Neural cell (in vitro differentiated cells): ENCODE measurements at regions not wholly inside any gene's neighbourhood (a gene's known extent, or its start where the extent isn't known, plus 50 kb on each side); places are given as distances from the start of the nearest gene placed in this dataset.

ENCODE experiments used
- H2AFZ ChIP-seq: fragments of 200-600, 300-800 bp; sonication (generic), shearing (Covaris generic); 2 replicates; pipeline ENCODE4 v1.6.0; 2014; ENCODE audit warnings: low read depth, mild to moderate bottlenecking, antibody characterized with exemption, low read length, moderate library complexity
- H3F3A ChIP-seq: fragments of 200-600 bp; shearing (Covaris generic); 2 replicates; pipeline ENCODE4 v1.6.1; 2016; ENCODE audit warnings: mild to moderate bottlenecking, moderate library complexity, mixed read lengths, antibody characterized with exemption, low read length; ENCODE audit not compliant: insufficient read depth, poor library complexity, severe bottlenecking
- H3K27ac ChIP-seq: fragments of 200-600, 300-800 bp; sonication (generic), shearing (Covaris generic); 2 replicates; pipeline ENCODE4 v1.5.1; 2014; ENCODE audit warnings: mild to moderate bottlenecking, low read length, moderate library complexity
- H3K27me3 ChIP-seq: fragments of 300-800, 200-600 bp; sonication (generic), shearing (Covaris generic); 2 replicates; pipeline ENCODE4 v1.6.0; 2014; ENCODE audit warnings: mild to moderate bottlenecking, low read depth, low read length, moderate library complexity; ENCODE audit not compliant: insufficient read depth
- H3K36me3 ChIP-seq: fragments of 300-800, 200-600 bp; sonication (generic), shearing (Covaris generic); 2 replicates; pipeline ENCODE4 v1.5.1; 2014; ENCODE audit warnings: mild to moderate bottlenecking, antibody characterized with exemption, low read length, moderate library complexity; ENCODE audit not compliant: insufficient read depth
- H3K4me2 ChIP-seq: fragments of 300-800, 200-600 bp; sonication (generic), shearing (Covaris generic); 2 replicates; pipeline ENCODE4 v1.6.0; 2014; ENCODE audit warnings: mild to moderate bottlenecking, low read length
- H3K4me3 ChIP-seq: fragments of 300-800, 200-600 bp; sonication (generic), shearing (Covaris generic); 2 replicates; pipeline ENCODE4 v1.5.1; 2014; ENCODE audit warnings: mild to moderate bottlenecking, low read length, moderate library complexity
- H3K79me2 ChIP-seq: fragments of 200-600 bp; shearing (Covaris generic); replicated peaks from 2 replicates; pipeline ENCODE4 v1.6.0; 2014; ENCODE audit warnings: mild to moderate bottlenecking, low read length, moderate library complexity; ENCODE audit not compliant: insufficient read depth
- H3K9ac ChIP-seq: fragments of 300-800, 200-600 bp; sonication (generic), shearing (Covaris generic); 2 replicates; pipeline ENCODE4 v1.6.1; 2016; ENCODE audit warnings: mild to moderate bottlenecking, low read length, mixed read lengths
- H3K9me2 ChIP-seq: fragments of 200-600 bp; shearing (Covaris generic); 2 replicates; pipeline ENCODE4 v1.6.1; 2016; ENCODE audit warnings: mild to moderate bottlenecking, low read length, mixed read lengths; ENCODE audit not compliant: insufficient read depth
- H3K9me3 ChIP-seq: fragments of 200-600, 300-800 bp; sonication (generic), shearing (Covaris generic); 2 replicates; pipeline ENCODE4 v1.6.1; 2016; ENCODE audit warnings: mild to moderate bottlenecking, mixed run types, low read length, moderate library complexity, mixed read lengths
- H4K20me1 ChIP-seq: fragments of 200-600 bp; shearing (Covaris generic); 2 replicates; pipeline ENCODE4 v1.6.1; 2016; ENCODE audit warnings: mild to moderate bottlenecking, mixed run types; ENCODE audit not compliant: insufficient read depth
- CTCF ChIP-seq: fragments of 450-650 bp; IDR thresholded peaks from 2 replicates; pipeline ENCODE4 v1.5.1; 2014; ENCODE audit warnings: antibody characterized with exemption, mild to moderate bottlenecking, moderate library complexity; ENCODE audit not compliant: poor library complexity, severe bottlenecking
- EP300 ChIP-seq: fragments of 450-650 bp; conservative IDR thresholded peaks from 2 replicates; pipeline ENCODE4 v1.6.1; 2014; ENCODE audit warnings: antibody characterized with exemption, mild to moderate bottlenecking, moderate library complexity; ENCODE audit not compliant: poor library complexity, severe bottlenecking
- EZH2 ChIP-seq: fragments of 200-600, 300-800 bp; shearing (Covaris generic), sonication (generic); IDR thresholded peaks from 2 replicates; pipeline ENCODE4 v1.6.1; 2014; ENCODE audit warnings: antibody characterized with exemption, low read length, borderline replicate concordance, mild to moderate bottlenecking; ENCODE audit not compliant: insufficient read depth, poor library complexity, severe bottlenecking
- POLR2AphosphoS5 ChIP-seq: IDR thresholded peaks from 2 replicates; pipeline ENCODE4 v1.6.1; 2012
- RAD21 ChIP-seq: fragments of 450-650 bp; conservative IDR thresholded peaks from 2 replicates; pipeline ENCODE4 v1.6.1; 2014; ENCODE audit warnings: antibody characterized with exemption, mild to moderate bottlenecking, moderate library complexity
- REST ChIP-seq: IDR thresholded peaks from 2 replicates; pipeline ENCODE4 v1.6.1; 2012; ENCODE audit warnings: borderline replicate concordance
- SMC3 ChIP-seq: fragments of 450-650 bp; conservative IDR thresholded peaks from 2 replicates; pipeline ENCODE4 v1.6.1; 2014; ENCODE audit warnings: antibody characterized with exemption, mild to moderate bottlenecking, moderate library complexity; ENCODE audit not compliant: poor library complexity
- TAF1 ChIP-seq: IDR thresholded peaks from 2 replicates; pipeline ENCODE4 v1.6.1; 2012; ENCODE audit warnings: low read depth

DNA sequence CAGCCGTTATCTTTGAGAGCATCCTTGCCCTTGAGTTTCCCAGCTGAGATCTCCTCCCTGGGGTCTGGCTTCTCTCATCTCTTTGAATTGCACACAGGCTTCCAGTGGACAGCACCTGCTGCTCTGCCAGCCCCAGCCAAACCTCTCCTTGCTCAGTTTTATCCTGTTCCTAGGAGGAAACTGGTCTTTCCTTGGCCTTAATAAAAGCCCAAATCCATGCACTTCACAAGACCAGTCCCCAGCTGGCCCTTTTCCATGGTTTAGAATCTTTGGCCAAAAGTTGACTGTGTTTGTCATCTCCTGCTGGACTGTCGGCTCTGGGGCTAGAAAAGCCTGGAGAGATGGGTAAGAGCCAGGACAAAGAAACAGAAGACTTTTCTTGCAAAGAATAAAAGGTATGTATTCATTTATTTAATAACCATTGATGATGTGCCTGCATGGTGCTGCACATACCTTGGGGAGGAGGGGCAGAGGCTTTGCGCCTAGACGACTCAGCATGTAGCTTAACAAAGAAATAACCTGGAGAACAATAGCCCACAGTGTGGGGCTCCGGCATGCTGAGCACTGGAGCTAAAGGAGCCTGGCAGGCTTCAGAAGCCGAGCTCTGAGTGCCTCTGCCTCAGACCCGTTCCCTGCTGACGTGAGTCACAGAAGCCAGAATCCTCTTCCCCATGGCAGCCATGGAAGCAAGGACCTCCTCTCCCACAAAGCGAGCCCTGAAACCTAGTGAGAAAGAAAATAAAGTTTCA is 319.3 kb upstream of the B3GAT1 start:
- H3K27me3 ChIP-seq, result no peaks in the 10 kb centered on the region
- no peaks in the 10 kb centered on the region for H3F3A ChIP-seq
- no peak for TF ChIP-seq TAF1
- no peak for TF ChIP-seq POLR2AphosphoS5
- TF ChIP-seq EZH2, result no peak
- TF ChIP-seq RAD21, result no peak
- TF ChIP-seq SMC3, result no peak
- H4K20me1 ChIP-seq, result no peaks in the 10 kb centered on the region
- H3K9me2 ChIP-seq, result no peaks in the 10 kb centered on the region
- no peaks in the 10 kb centered on the region for H3K36me3 ChIP-seq
- H3K27ac ChIP-seq, result peak overlapping the region; percentile 25
- H3K9me3 ChIP-seq, result no peaks in the 10 kb centered on the region
- H2AFZ ChIP-seq, result no peak overlapping the region
- no peak overlapping the region for H3K4me3 ChIP-seq
- H3K79me2 ChIP-seq, result no peaks in the 10 kb centered on the region
- H3K4me2 ChIP-seq, result no peak overlapping the region
- no peak overlapping the region for H3K9ac ChIP-seq

- Histone ChIP-seq H3K9ac (no peak overlapping the region), H3K27ac (no peak overlapping the region), H4K20me1 (no peaks in the 10 kb centered on the region), H3K27me3 (no peaks in the 10 kb centered on the region), H3K9me2 (no peaks in the 10 kb centered on the region), H2AFZ (no peak overlapping the region), H3K4me3 (no peak overlapping the region), H3K36me3 (no peaks in the 10 kb centered on the region), H3F3A (no peaks in the 10 kb centered on the region), H3K4me2 (no peak overlapping the region), H3K79me2 (no peaks in the 10 kb centered on the region), H3K9me3 (no peaks in the 10 kb centered on the region)
- TF ChIP-seq EP300 (no peak), POLR2AphosphoS5 (no peak), CTCF (no peak), RAD21 (no peak), REST (no peak)
Observed at GRCh38 chr11:134730561-134731212, 318.6 kb upstream of the B3GAT1 start.
